ENCODE measurements at regions not wholly inside any gene's neighbourhood (a gene's known extent, or its start where the extent isn't known, plus 50 kb on each side); places are given as distances from the start of the nearest gene placed in this dataset.

DNA sequence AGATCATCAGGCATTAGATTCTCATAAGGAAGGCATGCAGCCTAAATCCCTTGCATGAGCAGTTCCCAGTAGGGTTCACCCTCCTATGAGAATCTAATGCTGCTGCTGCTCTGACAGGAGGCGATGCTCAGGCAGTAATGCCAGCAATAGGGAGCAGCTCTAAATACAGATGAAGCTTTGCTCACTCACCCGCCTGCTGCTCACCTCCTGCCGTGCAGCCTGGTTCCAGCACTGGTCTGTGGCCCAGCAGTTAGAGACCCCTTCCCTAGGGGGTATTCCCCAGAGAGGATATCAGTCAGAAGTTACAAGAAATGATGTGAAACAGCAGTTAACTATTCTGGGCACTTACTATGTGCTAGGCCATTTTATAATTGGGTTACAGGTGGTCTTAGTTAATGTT, 226.0 kb downstream of the KCNJ3 start:
- TF ChIP-seq, protein P1, sequence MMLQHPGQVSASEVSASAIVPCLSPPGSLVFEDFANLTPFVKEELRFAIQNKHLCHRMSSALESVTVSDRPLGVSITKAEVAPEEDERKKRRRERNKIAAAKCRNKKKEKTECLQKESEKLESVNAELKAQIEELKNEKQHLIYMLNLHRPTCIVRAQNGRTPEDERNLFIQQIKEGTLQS (CRISPR knock-in tag; conservative IDR thresholded peaks at IDR 0.05) = no peak
- TF ChIP-seq, protein P2, sequence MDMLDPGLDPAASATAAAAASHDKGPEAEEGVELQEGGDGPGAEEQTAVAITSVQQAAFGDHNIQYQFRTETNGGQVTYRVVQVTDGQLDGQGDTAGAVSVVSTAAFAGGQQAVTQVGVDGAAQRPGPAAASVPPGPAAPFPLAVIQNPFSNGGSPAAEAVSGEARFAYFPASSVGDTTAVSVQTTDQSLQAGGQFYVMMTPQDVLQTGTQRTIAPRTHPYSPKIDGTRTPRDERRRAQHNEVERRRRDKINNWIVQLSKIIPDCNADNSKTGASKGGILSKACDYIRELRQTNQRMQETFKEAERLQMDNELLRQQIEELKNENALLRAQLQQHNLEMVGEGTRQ (CRISPR knock-in tag; IDR thresholded peaks at IDR 0.05) = no peak
- TF ChIP-seq, protein P3, sequence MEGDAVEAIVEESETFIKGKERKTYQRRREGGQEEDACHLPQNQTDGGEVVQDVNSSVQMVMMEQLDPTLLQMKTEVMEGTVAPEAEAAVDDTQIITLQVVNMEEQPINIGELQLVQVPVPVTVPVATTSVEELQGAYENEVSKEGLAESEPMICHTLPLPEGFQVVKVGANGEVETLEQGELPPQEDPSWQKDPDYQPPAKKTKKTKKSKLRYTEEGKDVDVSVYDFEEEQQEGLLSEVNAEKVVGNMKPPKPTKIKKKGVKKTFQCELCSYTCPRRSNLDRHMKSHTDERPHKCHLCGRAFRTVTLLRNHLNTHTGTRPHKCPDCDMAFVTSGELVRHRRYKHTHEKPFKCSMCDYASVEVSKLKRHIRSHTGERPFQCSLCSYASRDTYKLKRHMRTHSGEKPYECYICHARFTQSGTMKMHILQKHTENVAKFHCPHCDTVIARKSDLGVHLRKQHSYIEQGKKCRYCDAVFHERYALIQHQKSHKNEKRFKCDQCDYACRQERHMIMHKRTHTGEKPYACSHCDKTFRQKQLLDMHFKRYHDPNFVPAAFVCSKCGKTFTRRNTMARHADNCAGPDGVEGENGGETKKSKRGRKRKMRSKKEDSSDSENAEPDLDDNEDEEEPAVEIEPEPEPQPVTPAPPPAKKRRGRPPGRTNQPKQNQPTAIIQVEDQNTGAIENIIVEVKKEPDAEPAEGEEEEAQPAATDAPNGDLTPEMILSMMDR (IDR thresholded peaks at IDR 0.05) = no peak
- TF ChIP-seq, protein P4, sequence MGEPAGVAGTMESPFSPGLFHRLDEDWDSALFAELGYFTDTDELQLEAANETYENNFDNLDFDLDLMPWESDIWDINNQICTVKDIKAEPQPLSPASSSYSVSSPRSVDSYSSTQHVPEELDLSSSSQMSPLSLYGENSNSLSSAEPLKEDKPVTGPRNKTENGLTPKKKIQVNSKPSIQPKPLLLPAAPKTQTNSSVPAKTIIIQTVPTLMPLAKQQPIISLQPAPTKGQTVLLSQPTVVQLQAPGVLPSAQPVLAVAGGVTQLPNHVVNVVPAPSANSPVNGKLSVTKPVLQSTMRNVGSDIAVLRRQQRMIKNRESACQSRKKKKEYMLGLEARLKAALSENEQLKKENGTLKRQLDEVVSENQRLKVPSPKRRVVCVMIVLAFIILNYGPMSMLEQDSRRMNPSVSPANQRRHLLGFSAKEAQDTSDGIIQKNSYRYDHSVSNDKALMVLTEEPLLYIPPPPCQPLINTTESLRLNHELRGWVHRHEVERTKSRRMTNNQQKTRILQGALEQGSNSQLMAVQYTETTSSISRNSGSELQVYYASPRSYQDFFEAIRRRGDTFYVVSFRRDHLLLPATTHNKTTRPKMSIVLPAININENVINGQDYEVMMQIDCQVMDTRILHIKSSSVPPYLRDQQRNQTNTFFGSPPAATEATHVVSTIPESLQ (CRISPR knock-in tag; IDR thresholded peaks at IDR 0.05) = no peak
- no peak for TF ChIP-seq ZNF263 (CRISPR knock-in tag; IDR thresholded peaks at IDR 0.05; ENCODE audit: low read depth)
- no peak for TF ChIP-seq ZNF138 (CRISPR knock-in tag; conservative IDR thresholded peaks at IDR 0.05)
